ENCODE measurements at regions not wholly inside any gene's neighbourhood (a gene's known extent, or its start where the extent isn't known, plus 50 kb on each side); places are given as distances from the start of the nearest gene placed in this dataset.

- no peak for TF ChIP-seq CTCF (IDR thresholded peaks at IDR 0.05)
- no peak for TF ChIP-seq POLR2AphosphoS5 (IDR thresholded peaks at IDR 0.05; ENCODE audit: insufficient read depth in 1 of 2, low read depth in 1 of 2)
Measured at GRCh38 chr7:9955138-9955537, 1018.5 kb upstream of the PHF14 start.
